Astrocyte of the cerebellum (primary cell): ENCODE measurements at regions not wholly inside any gene's neighbourhood (a gene's known extent, or its start where the extent isn't known, plus 50 kb on each side); places are given as distances from the start of the nearest gene placed in this dataset.

Experiments used
- DNase-seq: peaks from one replicate; pipeline ENCODE4 v3.0.0-alpha.2; 2011; ENCODE audit warnings: low read depth
- H3K4me3 ChIP-seq: 2 replicates; pipeline ENCODE4 v1.5.1; 2011; ENCODE audit warnings: mild to moderate bottlenecking, low read depth, low read length, moderate library complexity
- CTCF ChIP-seq: IDR thresholded peaks from 2 replicates; pipeline ENCODE4 v1.5.1; 2012; ENCODE audit warnings: low read length, low read depth, moderate library complexity, mild to moderate bottlenecking; ENCODE audit errors: missing control alignments
- in situ Hi-C: cut with HindIII; loops from 2 replicates; pipeline ENCODE4 v1.10.0; 2017; ENCODE audit warnings: low sequenced_read_pairs

GRCh38 chr7:136717910-136718557 is 150.4 kb upstream of the CHRM2 start:
- H3K4me3 ChIP-seq = no peak overlapping the region
- in situ Hi-C loops = no loop called here
- DNase-seq = no peak
- TF ChIP-seq CTCF = no peak

GRCh38 chr7:136714062-136714461 is 154.4 kb upstream of the CHRM2 start:
- TF ChIP-seq CTCF = no peak
- no peak for DNase-seq
- H3K4me3 ChIP-seq = no peak overlapping the region
- in situ Hi-C loops = no loop called here

GRCh38 chr7:136710751-136711150 is 157.7 kb upstream of the CHRM2 start:
- no peak for DNase-seq
- in situ Hi-C loops = no loop called here
- TF ChIP-seq CTCF = no peak

GRCh38 chr7:136709876-136710275 is 158.6 kb upstream of the CHRM2 start:
- DNase-seq = no peak
- no peak for TF ChIP-seq CTCF
- H3K4me3 ChIP-seq = no peak overlapping the region
- in situ Hi-C loops = no loop called here

More at GRCh38 chr7:136710751-136711150, 157.7 kb upstream of the CHRM2 start:
- no peak overlapping the region for H3K4me3 ChIP-seq

- DNase-seq = no peak
- in situ Hi-C loops = no loop called here
- H3K4me3 ChIP-seq = no peak overlapping the region
- TF ChIP-seq CTCF = no peak
Observed at GRCh38 chr7:136702913-136703312, 165.5 kb upstream of the CHRM2 start.

GRCh38 chr7:136698977-136699376 is 169.5 kb upstream of the CHRM2 start:
- DNase-seq = no peak
- in situ Hi-C loops = no loop called here
- no peak for TF ChIP-seq CTCF
- H3K4me3 ChIP-seq = no peak overlapping the region
